ENCODE measurements at regions not wholly inside any gene's neighbourhood (a gene's known extent, or its start where the extent isn't known, plus 50 kb on each side); places are given as distances from the start of the nearest gene placed in this dataset.
"Not testable (repeated sequence)": the region's sequence is repeated elsewhere in the genome, so short reads cannot be mapped to it uniquely, and the experiment has no call there.

DNA sequence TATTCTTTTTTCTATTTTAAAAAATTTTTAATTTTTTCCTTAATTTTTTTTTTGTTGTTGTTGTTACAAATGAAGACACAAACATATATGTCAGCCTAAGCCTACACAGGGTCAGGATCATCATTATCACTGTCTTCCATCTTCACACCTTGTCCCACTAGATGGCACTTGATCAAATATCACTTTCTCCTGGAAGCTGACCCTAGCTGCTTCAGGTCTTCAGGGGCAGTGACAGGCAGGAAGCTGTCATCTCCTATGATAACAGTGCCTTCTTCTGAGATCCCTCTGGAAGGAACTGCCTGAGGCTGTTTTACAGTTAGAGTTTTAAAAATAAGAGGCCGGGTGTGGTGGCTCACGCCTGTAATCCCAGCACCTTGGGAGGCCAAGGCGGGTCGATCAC, 70.2 kb upstream of the EEF1E1 start:
- H3K27ac ChIP-seq (ENCODE audit: insufficient read depth in 1 of 2, low read depth in 1 of 2, low read length in 2 of 2, poor library complexity in 1 of 2, severe bottlenecking in 2 of 2) = no peak overlapping the region
- no peaks in the 10 kb centered on the region for H3K9me3 ChIP-seq (ENCODE audit: control extremely low read depth in 1 of 5, control insufficient read depth in 4 of 5, insufficient read depth in 2 of 5, low read depth in 1 of 5, low read length in 4 of 5)
- no peaks in the 10 kb centered on the region for H3K4me1 ChIP-seq (ENCODE audit: control extremely low read depth in 1 of 4, control insufficient read depth in 4 of 4, insufficient read depth in 4 of 4, low read length in 3 of 4)
- ChIA-PET POLR2A (interaction anchor here (0.7 kb wide), 1 partner anchor 16 kb away, joined by 3 read pairs; no protein-coding TSS in a partner anchor), CTCF (interaction anchor here (2.0 kb wide), 1 partner anchor 46 kb away, joined by 7 read pairs; no protein-coding TSS in a partner anchor)
- 100% methylated on average over 2 of the region's 4 CpGs for WGBS (ENCODE audit: insufficient coverage)
- no peaks in the 10 kb centered on the region for H3K36me3 ChIP-seq (ENCODE audit: control insufficient read depth in 4 of 4, insufficient read depth in 4 of 4, low read length in 3 of 4)
- no peak for DNase-seq
- no peak overlapping the region for H3K4me3 ChIP-seq (ENCODE audit: control insufficient read depth in 1 of 7, extremely low read depth in 1 of 7, insufficient read depth in 4 of 7, low read depth in 2 of 7, low read length in 6 of 7)
- no peaks in the 10 kb centered on the region for H3K27me3 ChIP-seq (replicated peaks in 2 of 5; ENCODE audit: control insufficient read depth in 4 of 5, insufficient read depth in 5 of 5, low read length in 4 of 5)

GRCh38 chr6:8170754-8171153, 68.4 kb upstream of the EEF1E1 start:
- no peaks in the 10 kb centered on the region for H3K27me3 ChIP-seq (replicated peaks in 2 of 5; ENCODE audit: control insufficient read depth in 4 of 5, insufficient read depth in 5 of 5, low read length in 4 of 5)
- ChIA-PET POLR2A (no interaction called here), CTCF (no interaction called here)
- no peak overlapping the region for H3K27ac ChIP-seq (ENCODE audit: insufficient read depth in 1 of 2, low read depth in 1 of 2, low read length in 2 of 2, poor library complexity in 1 of 2, severe bottlenecking in 2 of 2)
- WGBS (ENCODE audit: insufficient coverage) = 100% methylated on average over 3 of the region's 3 CpGs
- H3K36me3 ChIP-seq (ENCODE audit: control insufficient read depth in 4 of 4, insufficient read depth in 4 of 4, low read length in 3 of 4) = no peaks in the 10 kb centered on the region
- H3K9me3 ChIP-seq (ENCODE audit: control extremely low read depth in 1 of 5, control insufficient read depth in 4 of 5, insufficient read depth in 2 of 5, low read depth in 1 of 5, low read length in 4 of 5) = no peaks in the 10 kb centered on the region
- no peak for DNase-seq
- H3K4me1 ChIP-seq (ENCODE audit: control extremely low read depth in 1 of 4, control insufficient read depth in 4 of 4, insufficient read depth in 4 of 4, low read length in 3 of 4) = no peaks in the 10 kb centered on the region
- H3K4me3 ChIP-seq (ENCODE audit: control insufficient read depth in 1 of 7, extremely low read depth in 1 of 7, insufficient read depth in 4 of 7, low read depth in 2 of 7, low read length in 6 of 7) = no peak overlapping the region

DNA sequence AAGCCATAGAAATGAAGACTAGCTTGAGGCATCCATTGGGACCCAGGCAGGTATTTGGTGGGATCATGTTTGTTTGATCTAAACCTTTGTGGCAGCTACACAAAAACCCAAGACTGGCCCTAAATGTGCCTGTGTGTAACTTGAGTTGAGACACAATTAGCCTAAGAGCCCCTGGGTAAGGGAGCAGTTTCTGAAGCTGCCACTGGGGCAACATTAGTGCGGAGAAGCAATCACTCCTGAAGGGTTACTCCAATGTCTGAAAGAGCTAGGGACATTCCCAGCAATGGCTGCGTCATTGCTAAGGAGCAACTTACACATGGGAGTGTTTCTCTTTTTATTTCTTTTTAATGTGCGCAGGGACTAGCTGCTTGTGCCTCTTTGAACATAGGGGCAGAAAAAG, 67.9 kb upstream of the EEF1E1 start:
- Histone ChIP-seq H3K4me1 (ENCODE audit: control extremely low read depth in 1 of 4, control insufficient read depth in 4 of 4, insufficient read depth in 4 of 4, low read length in 3 of 4) (no peaks in the 10 kb centered on the region), H3K27me3 (replicated peaks in 2 of 5; ENCODE audit: control insufficient read depth in 4 of 5, insufficient read depth in 5 of 5, low read length in 4 of 5) (no peaks in the 10 kb centered on the region), H3K36me3 (ENCODE audit: control insufficient read depth in 4 of 4, insufficient read depth in 4 of 4, low read length in 3 of 4) (no peaks in the 10 kb centered on the region), H3K9me3 (ENCODE audit: control extremely low read depth in 1 of 5, control insufficient read depth in 4 of 5, insufficient read depth in 2 of 5, low read depth in 1 of 5, low read length in 4 of 5) (no peaks in the 10 kb centered on the region), H3K27ac (ENCODE audit: insufficient read depth in 1 of 2, low read depth in 1 of 2, low read length in 2 of 2, poor library complexity in 1 of 2, severe bottlenecking in 2 of 2) (no peak overlapping the region), H3K4me3 (ENCODE audit: control insufficient read depth in 1 of 7, extremely low read depth in 1 of 7, insufficient read depth in 4 of 7, low read depth in 2 of 7, low read length in 6 of 7) (no peak overlapping the region)
- POLR2A ChIA-PET = no interaction called here
- WGBS (ENCODE audit: insufficient coverage) = 100% methylated on average over 3 of the region's 3 CpGs
- DNase-seq = no peak
- CTCF ChIA-PET = interaction anchor here (1.5 kb wide), 1 partner anchor 40 kb away, joined by 3 read pairs; no protein-coding TSS in a partner anchor

DNA sequence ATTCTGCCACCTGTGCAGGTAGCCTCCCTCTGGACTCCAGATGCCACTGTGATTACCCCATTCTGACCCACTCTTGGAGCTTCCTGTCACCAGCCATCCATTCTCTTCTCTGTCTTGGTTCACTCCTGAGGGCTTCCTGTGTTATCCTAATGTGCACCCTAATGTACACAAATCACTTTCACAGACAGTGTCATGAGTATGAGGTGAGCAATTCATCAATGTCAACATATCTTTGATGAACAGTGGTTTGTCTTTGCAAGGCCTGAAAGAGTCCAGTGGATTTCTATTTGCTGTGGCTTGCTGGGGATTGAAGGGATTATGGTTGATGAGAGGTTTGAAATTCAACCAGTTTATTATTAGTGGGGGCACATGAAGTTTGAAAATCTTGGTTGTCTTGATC, 63.8 kb upstream of the EEF1E1 start:
- Histone ChIP-seq H3K4me1 (ENCODE audit: control extremely low read depth in 1 of 4, control insufficient read depth in 4 of 4, insufficient read depth in 4 of 4, low read length in 3 of 4) (no peaks in the 10 kb centered on the region), H3K9me3 (ENCODE audit: control extremely low read depth in 1 of 5, control insufficient read depth in 4 of 5, insufficient read depth in 2 of 5, low read depth in 1 of 5, low read length in 4 of 5) (peaks cover 0 to 3% (median 0%) of the 10 kb centered on the region in 5 experiments), H3K4me3 (ENCODE audit: control insufficient read depth in 1 of 7, extremely low read depth in 1 of 7, insufficient read depth in 4 of 7, low read depth in 2 of 7, low read length in 6 of 7) (no peak overlapping the region), H3K27ac (ENCODE audit: insufficient read depth in 1 of 2, low read depth in 1 of 2, low read length in 2 of 2, poor library complexity in 1 of 2, severe bottlenecking in 2 of 2) (no peak overlapping the region), H3K27me3 (replicated peaks in 2 of 5; ENCODE audit: control insufficient read depth in 4 of 5, insufficient read depth in 5 of 5, low read length in 4 of 5) (no peaks in the 10 kb centered on the region), H3K36me3 (ENCODE audit: control insufficient read depth in 4 of 4, insufficient read depth in 4 of 4, low read length in 3 of 4) (no peaks in the 10 kb centered on the region)
- POLR2A ChIA-PET = no interaction called here
- no peak for DNase-seq
- CTCF ChIA-PET = interaction anchor here (1.1 kb wide), 1 partner anchor 53 kb away, joined by 3 read pairs; no protein-coding TSS in a partner anchor

DNA sequence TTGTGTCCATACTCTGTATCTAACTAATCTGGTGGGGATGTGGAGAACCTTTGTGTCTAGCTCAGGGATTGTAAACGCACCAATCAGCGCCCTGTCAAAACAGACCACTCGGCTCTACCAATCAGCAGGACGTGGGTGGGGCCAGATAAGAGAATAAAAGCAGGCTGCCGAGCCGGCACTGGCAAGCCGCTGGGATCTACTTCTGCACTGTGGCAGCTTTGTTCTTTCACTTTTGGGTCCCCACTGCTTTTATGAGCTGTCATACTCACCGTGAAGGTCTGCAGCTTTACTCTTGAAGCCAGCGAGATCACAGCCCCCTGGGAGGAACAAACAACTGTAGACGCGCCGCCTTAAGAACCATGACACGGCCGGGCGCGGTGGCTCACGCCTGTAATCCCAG, 62.7 kb upstream of the EEF1E1 start:
- H3K36me3 ChIP-seq (ENCODE audit: control insufficient read depth in 4 of 4, insufficient read depth in 4 of 4, low read length in 3 of 4); H3K4me3 ChIP-seq (ENCODE audit: control insufficient read depth in 1 of 7, extremely low read depth in 1 of 7, insufficient read depth in 4 of 7, low read depth in 2 of 7, low read length in 6 of 7); H3K27me3 ChIP-seq (replicated peaks in 2 of 5; ENCODE audit: control insufficient read depth in 4 of 5, insufficient read depth in 5 of 5, low read length in 4 of 5); H3K9me3 ChIP-seq (ENCODE audit: control extremely low read depth in 1 of 5, control insufficient read depth in 4 of 5, insufficient read depth in 2 of 5, low read depth in 1 of 5, low read length in 4 of 5); POLR2A ChIA-PET; DNase-seq; H3K27ac ChIP-seq (ENCODE audit: insufficient read depth in 1 of 2, low read depth in 1 of 2, low read length in 2 of 2, poor library complexity in 1 of 2, severe bottlenecking in 2 of 2); H3K4me1 ChIP-seq (ENCODE audit: control extremely low read depth in 1 of 4, control insufficient read depth in 4 of 4, insufficient read depth in 4 of 4, low read length in 3 of 4): not testable (repeated sequence)
- CTCF ChIA-PET = interaction anchor here (1.1 kb wide), 1 partner anchor 54 kb away, joined by 3 read pairs; no protein-coding TSS in a partner anchor
- WGBS (ENCODE audit: insufficient coverage) = 100% methylated on average over 7 of the region's 17 CpGs

DNA sequence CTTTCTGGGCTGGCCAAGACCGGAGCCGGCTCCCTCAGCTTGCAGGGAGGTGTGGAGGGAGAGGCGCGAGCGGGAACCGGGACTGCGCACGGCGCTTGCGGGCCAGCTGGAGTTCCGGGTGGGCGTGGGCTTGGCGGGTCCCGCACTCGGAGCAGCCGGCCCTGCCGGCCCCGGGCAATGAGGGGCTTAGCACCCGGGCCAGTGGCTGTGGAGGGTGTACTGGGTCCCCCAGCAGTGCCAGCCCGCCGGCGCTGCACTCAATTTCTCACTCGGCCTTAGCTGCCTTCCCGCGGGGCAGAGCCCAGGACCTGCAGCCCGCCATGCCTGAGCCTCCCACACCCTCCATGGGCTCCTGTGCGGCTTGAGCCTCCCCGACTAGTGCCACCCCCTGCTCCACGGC, 61.9 kb upstream of the EEF1E1 start:
- CTCF ChIA-PET; POLR2A ChIA-PET; H3K4me3 ChIP-seq (ENCODE audit: control insufficient read depth in 1 of 7, extremely low read depth in 1 of 7, insufficient read depth in 4 of 7, low read depth in 2 of 7, low read length in 6 of 7); H3K27me3 ChIP-seq (replicated peaks in 2 of 5; ENCODE audit: control insufficient read depth in 4 of 5, insufficient read depth in 5 of 5, low read length in 4 of 5); H3K4me1 ChIP-seq (ENCODE audit: control extremely low read depth in 1 of 4, control insufficient read depth in 4 of 4, insufficient read depth in 4 of 4, low read length in 3 of 4); DNase-seq; H3K36me3 ChIP-seq (ENCODE audit: control insufficient read depth in 4 of 4, insufficient read depth in 4 of 4, low read length in 3 of 4); H3K27ac ChIP-seq (ENCODE audit: insufficient read depth in 1 of 2, low read depth in 1 of 2, low read length in 2 of 2, poor library complexity in 1 of 2, severe bottlenecking in 2 of 2); H3K9me3 ChIP-seq (ENCODE audit: control extremely low read depth in 1 of 5, control insufficient read depth in 4 of 5, insufficient read depth in 2 of 5, low read depth in 1 of 5, low read length in 4 of 5): not testable (repeated sequence)
- 97% methylated on average over 10 of the region's 29 CpGs for WGBS (ENCODE audit: insufficient coverage)

- H3K9me3 ChIP-seq (ENCODE audit: control extremely low read depth in 1 of 5, control insufficient read depth in 4 of 5, insufficient read depth in 2 of 5, low read depth in 1 of 5, low read length in 4 of 5) = peaks cover 0 to 3% (median 0%) of the 10 kb centered on the region in 5 experiments
- H3K36me3 ChIP-seq (ENCODE audit: control insufficient read depth in 4 of 4, insufficient read depth in 4 of 4, low read length in 3 of 4) = no peaks in the 10 kb centered on the region
- no peaks in the 10 kb centered on the region for H3K4me1 ChIP-seq (ENCODE audit: control extremely low read depth in 1 of 4, control insufficient read depth in 4 of 4, insufficient read depth in 4 of 4, low read length in 3 of 4)
- H3K27me3 ChIP-seq (replicated peaks in 2 of 5; ENCODE audit: control insufficient read depth in 4 of 5, insufficient read depth in 5 of 5, low read length in 4 of 5) = no peaks in the 10 kb centered on the region
- no peak for DNase-seq
- POLR2A ChIA-PET = no interaction called here
- CTCF ChIA-PET = interaction anchor here (1.6 kb wide), 1 partner anchor 28 kb away, joined by 4 read pairs; no protein-coding TSS in a partner anchor
- H3K4me3 ChIP-seq (ENCODE audit: control insufficient read depth in 1 of 7, extremely low read depth in 1 of 7, insufficient read depth in 4 of 7, low read depth in 2 of 7, low read length in 6 of 7) = no peak overlapping the region
- no peak overlapping the region for H3K27ac ChIP-seq (ENCODE audit: insufficient read depth in 1 of 2, low read depth in 1 of 2, low read length in 2 of 2, poor library complexity in 1 of 2, severe bottlenecking in 2 of 2)
- WGBS (ENCODE audit: insufficient coverage) = 92% methylated on average over 2 of the region's 2 CpGs
Measured at GRCh38 chr6:8159966-8160365, 57.6 kb upstream of the EEF1E1 start.
